IMR-90 (cell line): ENCODE measurements at regions not wholly inside any gene's neighbourhood (a gene's known extent, or its start where the extent isn't known, plus 50 kb on each side); places are given as distances from the start of the nearest gene placed in this dataset.

Source experiments
- CTCF ChIP-seq: conservative IDR thresholded peaks from 2 replicates; pipeline ENCODE4 v1.5.1; 2012; ENCODE audit warnings: mild to moderate bottlenecking, low read depth, low read length, improper control_type of control experiment
- MAFK ChIP-seq: IDR thresholded peaks from 2 replicates; pipeline ENCODE4 v1.6.1; 2012; ENCODE audit warnings: low read depth, low read length, improper control_type of control experiment
- RFX5 ChIP-seq: IDR thresholded peaks from 2 replicates; pipeline ENCODE4 v1.8.0; 2012; ENCODE audit warnings: low read depth, mild to moderate bottlenecking, low read length, moderate library complexity

DNA sequence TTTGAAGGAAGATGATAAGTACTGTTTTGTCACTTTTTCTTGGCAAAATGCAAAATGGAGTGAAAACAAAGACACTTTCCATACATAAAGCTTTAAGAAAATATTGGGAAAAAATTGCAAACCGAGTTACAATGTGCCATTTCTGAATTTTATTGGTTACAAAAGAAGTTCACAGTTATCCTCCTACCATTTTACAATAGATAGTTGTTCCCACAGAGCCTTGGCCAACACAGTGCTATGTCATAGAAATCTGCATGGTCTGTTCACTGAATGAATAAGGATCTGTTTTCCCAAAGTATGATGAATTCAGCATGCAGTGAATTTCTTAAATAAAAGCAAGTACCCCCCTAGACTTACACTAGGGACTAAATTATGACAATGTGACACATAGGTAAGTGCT lies 268.2 kb upstream of the POU3F2 start:
- no peak for TF ChIP-seq RFX5
- no peak for TF ChIP-seq CTCF
- TF ChIP-seq MAFK, result no peak
